ENCODE measurements at regions not wholly inside any gene's neighbourhood (a gene's known extent, or its start where the extent isn't known, plus 50 kb on each side); places are given as distances from the start of the nearest gene placed in this dataset.

GRCh38 chr5:53275666-53276065 is 166.1 kb upstream of the MOCS2 start:
- H3K4me1 ChIP-seq (ENCODE audit: control insufficient read depth in 1 of 2, extremely low read depth in 1 of 2, insufficient read depth in 2 of 2, low read length in 2 of 2): no peaks in the 10 kb centered on the region
- H3K4me3 ChIP-seq (ENCODE audit: control insufficient read depth in 1 of 2, extremely low read depth in 1 of 2, low read length in 1 of 2): no peak overlapping the region
- DNase-seq (no peak), ATAC-seq (replicated peaks in 1 of 4) (no peak)
- no peaks in the 10 kb centered on the region for H3K27me3 ChIP-seq (replicated peaks in 1 of 2; ENCODE audit: control insufficient read depth in 2 of 2, extremely low read depth in 1 of 2, insufficient read depth in 2 of 2, low read length in 1 of 2)
- peaks cover 0 to 4% (median 0%) of the 10 kb centered on the region in 3 donors for H3K9me3 Mint-ChIP-seq
- CTCF ChIA-PET: no interaction called here
- no peaks in the 10 kb centered on the region for H3K9me3 ChIP-seq
- peaks cover 0 to 3% of the 10 kb centered on the region in 2 donors for H3K27me3 Mint-ChIP-seq
- H3K4me1 Mint-ChIP-seq: no peaks in the 10 kb centered on the region
- no peak overlapping the region for H3K27ac Mint-ChIP-seq
- H3K4me3 Mint-ChIP-seq: no peak overlapping the region
- H3K27ac ChIP-seq (ENCODE audit: low read length): no peak overlapping the region
- no peaks in the 10 kb centered on the region for H3K36me3 Mint-ChIP-seq
- POLR2A ChIA-PET: interaction anchor here in 1 of 2 donors (0.7 kb wide), 1 partner anchor 534 kb away, joined by 3 read pairs; no protein-coding TSS in a partner anchor
- no peaks in the 10 kb centered on the region for H3K36me3 ChIP-seq (ENCODE audit: control insufficient read depth in 2 of 2, extremely low read depth in 1 of 2, insufficient read depth in 1 of 2, low read length in 1 of 2)
- 75% methylated on average over 1 of the region's 1 CpG for WGBS (ENCODE audit: insufficient coverage)

- Mint-ChIP-seq H3K4me3 (no peak overlapping the region), H3K4me1 (no peaks in the 10 kb centered on the region), H3K36me3 (no peaks in the 10 kb centered on the region), H3K27me3 (no peaks in the 10 kb centered on the region), H3K9me3 (peaks cover 0 to 3% (median 0%) of the 10 kb centered on the region in 3 donors), H3K27ac (no peak overlapping the region)
- H3K27ac ChIP-seq (ENCODE audit: low read length): no peak overlapping the region
- no peaks in the 10 kb centered on the region for H3K9me3 ChIP-seq
- ATAC-seq (replicated peaks in 1 of 4) (no peak), DNase-seq (no peak)
- H3K27me3 ChIP-seq (replicated peaks in 1 of 2; ENCODE audit: control insufficient read depth in 2 of 2, extremely low read depth in 1 of 2, insufficient read depth in 2 of 2, low read length in 1 of 2): no peaks in the 10 kb centered on the region
- CTCF ChIA-PET: no interaction called here
- no peak overlapping the region for H3K4me3 ChIP-seq (ENCODE audit: control insufficient read depth in 1 of 2, extremely low read depth in 1 of 2, low read length in 1 of 2)
- POLR2A ChIA-PET: no interaction called here
- H3K36me3 ChIP-seq (ENCODE audit: control insufficient read depth in 2 of 2, extremely low read depth in 1 of 2, insufficient read depth in 1 of 2, low read length in 1 of 2): no peaks in the 10 kb centered on the region
- no peaks in the 10 kb centered on the region for H3K4me1 ChIP-seq (ENCODE audit: control insufficient read depth in 1 of 2, extremely low read depth in 1 of 2, insufficient read depth in 2 of 2, low read length in 2 of 2)
- 82% methylated on average over 2 of the region's 3 CpGs for WGBS (ENCODE audit: insufficient coverage)
These were observed 167.3 kb upstream of the MOCS2 start for GRCh38 chr5:53276825-53277224.

GRCh38 chr5:53277491-53277890 is 167.9 kb upstream of the MOCS2 start:
- no peak overlapping the region for H3K4me3 Mint-ChIP-seq
- DNase-seq (no peak), ATAC-seq (replicated peaks in 1 of 4) (no peak)
- H3K4me1 ChIP-seq (ENCODE audit: control insufficient read depth in 1 of 2, extremely low read depth in 1 of 2, insufficient read depth in 2 of 2, low read length in 2 of 2): no peaks in the 10 kb centered on the region
- no peak overlapping the region for H3K4me3 ChIP-seq (ENCODE audit: control insufficient read depth in 1 of 2, extremely low read depth in 1 of 2, low read length in 1 of 2)
- no peaks in the 10 kb centered on the region for H3K9me3 ChIP-seq
- H3K27me3 ChIP-seq (replicated peaks in 1 of 2; ENCODE audit: control insufficient read depth in 2 of 2, extremely low read depth in 1 of 2, insufficient read depth in 2 of 2, low read length in 1 of 2): no peaks in the 10 kb centered on the region
- ChIA-PET POLR2A (no interaction called here), CTCF (no interaction called here)
- no peak overlapping the region for H3K27ac ChIP-seq (ENCODE audit: low read length)
- peaks cover 0 to 3% (median 0%) of the 10 kb centered on the region in 3 donors for H3K9me3 Mint-ChIP-seq
- no peak overlapping the region for H3K27ac Mint-ChIP-seq
- H3K36me3 Mint-ChIP-seq: no peaks in the 10 kb centered on the region
- WGBS (ENCODE audit: insufficient coverage): 64% methylated on average over 1 of the region's 1 CpG
- H3K27me3 Mint-ChIP-seq: no peaks in the 10 kb centered on the region
- H3K36me3 ChIP-seq (ENCODE audit: control insufficient read depth in 2 of 2, extremely low read depth in 1 of 2, insufficient read depth in 1 of 2, low read length in 1 of 2): no peaks in the 10 kb centered on the region
- no peaks in the 10 kb centered on the region for H3K4me1 Mint-ChIP-seq

GRCh38 chr5:53287573-53287972 is 178.0 kb upstream of the MOCS2 start:
- no peaks in the 10 kb centered on the region for H3K4me1 ChIP-seq (ENCODE audit: control insufficient read depth in 1 of 2, extremely low read depth in 1 of 2, insufficient read depth in 2 of 2, low read length in 2 of 2)
- no peaks in the 10 kb centered on the region for H3K36me3 ChIP-seq (ENCODE audit: control insufficient read depth in 2 of 2, extremely low read depth in 1 of 2, insufficient read depth in 1 of 2, low read length in 1 of 2)
- DNase-seq (no peak), ATAC-seq (replicated peaks in 1 of 4) (no peak)
- Mint-ChIP-seq H3K27me3 (peaks cover 4 to 13% of the 10 kb centered on the region in 2 donors), H3K36me3 (no peaks in the 10 kb centered on the region), H3K4me3 (no peak overlapping the region), H3K4me1 (no peaks in the 10 kb centered on the region), H3K27ac (no peak overlapping the region), H3K9me3 (peaks cover 12 to 26% (median 20%) of the 10 kb centered on the region in 3 donors)
- CTCF ChIA-PET: no interaction called here
- no peak overlapping the region for H3K4me3 ChIP-seq (ENCODE audit: control insufficient read depth in 1 of 2, extremely low read depth in 1 of 2, low read length in 1 of 2)
- no peaks in the 10 kb centered on the region for H3K9me3 ChIP-seq
- H3K27ac ChIP-seq (ENCODE audit: low read length): no peak overlapping the region
- peaks cover 0 to 3% of the 10 kb centered on the region in 2 experiments for H3K27me3 ChIP-seq (replicated peaks in 1 of 2; ENCODE audit: control insufficient read depth in 2 of 2, extremely low read depth in 1 of 2, insufficient read depth in 2 of 2, low read length in 1 of 2)
- POLR2A ChIA-PET: no interaction called here

- Mint-ChIP-seq H3K9me3 (peaks cover 12 to 24% (median 17%) of the 10 kb centered on the region in 3 donors), H3K36me3 (no peaks in the 10 kb centered on the region), H3K4me1 (no peaks in the 10 kb centered on the region), H3K27ac (no peak overlapping the region), H3K27me3 (peaks cover 4 to 13% of the 10 kb centered on the region in 2 donors), H3K4me3 (no peak overlapping the region)
- Histone ChIP-seq H3K4me1 (ENCODE audit: control insufficient read depth in 1 of 2, extremely low read depth in 1 of 2, insufficient read depth in 2 of 2, low read length in 2 of 2) (no peaks in the 10 kb centered on the region), H3K27ac (ENCODE audit: low read length) (no peak overlapping the region), H3K27me3 (replicated peaks in 1 of 2; ENCODE audit: control insufficient read depth in 2 of 2, extremely low read depth in 1 of 2, insufficient read depth in 2 of 2, low read length in 1 of 2) (peaks cover 0 to 3% of the 10 kb centered on the region in 2 experiments), H3K36me3 (ENCODE audit: control insufficient read depth in 2 of 2, extremely low read depth in 1 of 2, insufficient read depth in 1 of 2, low read length in 1 of 2) (no peaks in the 10 kb centered on the region), H3K9me3 (no peaks in the 10 kb centered on the region), H3K4me3 (ENCODE audit: control insufficient read depth in 1 of 2, extremely low read depth in 1 of 2, low read length in 1 of 2) (no peak overlapping the region)
- CTCF ChIA-PET: no interaction called here
- DNase-seq: no peak
- POLR2A ChIA-PET: no interaction called here
- no peak for ATAC-seq (replicated peaks in 1 of 4)
These were observed 179.0 kb upstream of the MOCS2 start for GRCh38 chr5:53288511-53288910.

GRCh38 chr5:53291047-53291446 is 181.5 kb upstream of the MOCS2 start:
- H3K36me3 Mint-ChIP-seq: no peaks in the 10 kb centered on the region
- peaks cover 12 to 19% (median 17%) of the 10 kb centered on the region in 3 donors for H3K9me3 Mint-ChIP-seq
- H3K4me3 Mint-ChIP-seq: no peak overlapping the region
- WGBS (ENCODE audit: insufficient coverage): 81% methylated on average over 3 of the region's 4 CpGs
- Histone ChIP-seq H3K36me3 (ENCODE audit: control insufficient read depth in 2 of 2, extremely low read depth in 1 of 2, insufficient read depth in 1 of 2, low read length in 1 of 2) (no peaks in the 10 kb centered on the region), H3K9me3 (no peaks in the 10 kb centered on the region), H3K4me3 (ENCODE audit: control insufficient read depth in 1 of 2, extremely low read depth in 1 of 2, low read length in 1 of 2) (no peak overlapping the region), H3K4me1 (ENCODE audit: control insufficient read depth in 1 of 2, extremely low read depth in 1 of 2, insufficient read depth in 2 of 2, low read length in 2 of 2) (no peaks in the 10 kb centered on the region), H3K27me3 (replicated peaks in 1 of 2; ENCODE audit: control insufficient read depth in 2 of 2, extremely low read depth in 1 of 2, insufficient read depth in 2 of 2, low read length in 1 of 2) (peaks cover 0 to 3% of the 10 kb centered on the region in 2 experiments), H3K27ac (ENCODE audit: low read length) (no peak overlapping the region)
- ChIA-PET CTCF (no interaction called here), POLR2A (no interaction called here)
- DNase-seq: no peak
- ATAC-seq (replicated peaks in 1 of 4): no peak
- no peak overlapping the region for H3K27ac Mint-ChIP-seq
- H3K27me3 Mint-ChIP-seq: peaks cover 4 to 13% of the 10 kb centered on the region in 2 donors
- no peaks in the 10 kb centered on the region for H3K4me1 Mint-ChIP-seq

GRCh38 chr5:53291528-53291927 is 182.0 kb upstream of the MOCS2 start:
- no peaks in the 10 kb centered on the region for H3K4me1 ChIP-seq (ENCODE audit: control insufficient read depth in 1 of 2, extremely low read depth in 1 of 2, insufficient read depth in 2 of 2, low read length in 2 of 2)
- H3K27me3 ChIP-seq (replicated peaks in 1 of 2; ENCODE audit: control insufficient read depth in 2 of 2, extremely low read depth in 1 of 2, insufficient read depth in 2 of 2, low read length in 1 of 2): no peaks in the 10 kb centered on the region
- H3K4me1 Mint-ChIP-seq: no peaks in the 10 kb centered on the region
- peaks cover 4 to 11% of the 10 kb centered on the region in 2 donors for H3K27me3 Mint-ChIP-seq
- no peaks in the 10 kb centered on the region for H3K36me3 ChIP-seq (ENCODE audit: control insufficient read depth in 2 of 2, extremely low read depth in 1 of 2, insufficient read depth in 1 of 2, low read length in 1 of 2)
- DNase-seq (no peak), ATAC-seq (replicated peaks in 1 of 4) (no peak)
- no peak overlapping the region for H3K27ac Mint-ChIP-seq
- peaks cover 12 to 19% (median 17%) of the 10 kb centered on the region in 3 donors for H3K9me3 Mint-ChIP-seq
- no peak overlapping the region for H3K4me3 ChIP-seq (ENCODE audit: control insufficient read depth in 1 of 2, extremely low read depth in 1 of 2, low read length in 1 of 2)
- H3K36me3 Mint-ChIP-seq: no peaks in the 10 kb centered on the region
- H3K4me3 Mint-ChIP-seq: no peak overlapping the region
- H3K27ac ChIP-seq (ENCODE audit: low read length): no peak overlapping the region
- CTCF ChIA-PET: no interaction called here
- POLR2A ChIA-PET: no interaction called here
- no peaks in the 10 kb centered on the region for H3K9me3 ChIP-seq

All from T-cell (primary cell).